D721Med (cell line): ENCODE measurements at regions not wholly inside any gene's neighbourhood (a gene's known extent, or its start where the extent isn't known, plus 50 kb on each side); places are given as distances from the start of the nearest gene placed in this dataset.

ENCODE experiments used
- DNase-seq: peaks from one replicate; pipeline ENCODE4 v3.0.0; 2011; ENCODE audit warnings: low spot score; ENCODE audit not compliant: insufficient read length
- FAIRE-seq: peaks from 2 replicates; lab custom pipeline; 2011; peaks lifted over from hg19 to GRCh38; lab: Jason Lieb, UNC
- CTCF ChIP-seq: IDR thresholded peaks from 2 replicates; pipeline ENCODE4 v1.5.1; 2012; ENCODE audit warnings: mild to moderate bottlenecking, control low read depth; ENCODE audit not compliant: insufficient read depth; ENCODE audit errors: missing control alignments

DNA sequence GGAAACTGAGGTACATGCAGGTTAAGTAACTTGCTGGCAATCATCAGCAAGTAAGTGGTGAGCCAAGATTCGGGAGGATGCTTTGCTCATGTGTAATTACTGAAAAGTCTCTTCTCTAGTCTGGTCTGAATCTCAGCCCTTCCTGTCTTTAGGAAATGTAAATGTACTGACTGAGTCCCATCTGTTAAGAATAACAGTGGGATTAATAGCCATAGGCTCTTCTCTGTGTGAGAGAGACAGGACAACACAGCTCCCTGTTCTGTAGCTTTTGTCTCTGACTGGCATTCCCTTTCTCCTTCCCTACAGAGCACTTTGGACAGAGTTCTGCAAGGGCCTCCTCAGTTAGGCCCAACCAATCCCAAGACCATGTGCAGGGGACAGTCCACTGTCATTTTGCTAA is 131.3 kb upstream of the OGFRL1 start:
- FAIRE-seq = no peak
- TF ChIP-seq CTCF = no peak
- DNase-seq = no peak

GRCh38 chr6:71164890-71165289 is 123.7 kb upstream of the OGFRL1 start:
- DNase-seq = no peak
- no peak for TF ChIP-seq CTCF
- FAIRE-seq = no peak

DNA sequence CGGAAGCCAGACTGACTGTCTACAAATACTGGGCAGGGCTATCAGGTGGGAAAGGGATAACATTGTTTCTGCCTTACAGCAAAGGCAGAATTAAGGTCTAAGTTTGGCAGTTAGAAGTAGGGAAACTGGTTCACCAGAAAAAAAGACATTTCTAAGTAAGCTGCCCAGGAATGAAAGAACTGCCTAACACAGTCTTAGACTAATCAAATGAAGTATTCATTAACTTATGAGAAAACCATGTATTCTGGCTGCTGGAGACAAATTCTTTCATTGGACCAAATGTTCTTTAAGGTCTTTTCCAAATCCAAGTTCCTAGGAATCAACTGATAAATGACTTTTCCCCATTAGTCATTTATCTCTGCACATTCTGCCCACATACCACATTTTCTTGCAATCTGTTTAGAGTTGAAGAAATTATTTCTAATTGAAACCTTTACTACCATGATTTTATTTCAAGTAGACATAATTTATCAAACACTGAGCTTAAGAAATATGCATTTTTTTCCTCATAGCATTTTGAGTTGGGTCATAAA is 120.3 kb upstream of the OGFRL1 start:
- TF ChIP-seq CTCF = no peak
- FAIRE-seq (no peak), DNase-seq (no peak)

- FAIRE-seq (no peak), DNase-seq (no peak)
- no peak for TF ChIP-seq CTCF
Measured at GRCh38 chr6:71171497-71172070, 117.0 kb upstream of the OGFRL1 start.

- TF ChIP-seq CTCF = no peak
- FAIRE-seq (no peak), DNase-seq (no peak)
Measured at GRCh38 chr6:71179249-71179885, 109.2 kb upstream of the OGFRL1 start.

DNA sequence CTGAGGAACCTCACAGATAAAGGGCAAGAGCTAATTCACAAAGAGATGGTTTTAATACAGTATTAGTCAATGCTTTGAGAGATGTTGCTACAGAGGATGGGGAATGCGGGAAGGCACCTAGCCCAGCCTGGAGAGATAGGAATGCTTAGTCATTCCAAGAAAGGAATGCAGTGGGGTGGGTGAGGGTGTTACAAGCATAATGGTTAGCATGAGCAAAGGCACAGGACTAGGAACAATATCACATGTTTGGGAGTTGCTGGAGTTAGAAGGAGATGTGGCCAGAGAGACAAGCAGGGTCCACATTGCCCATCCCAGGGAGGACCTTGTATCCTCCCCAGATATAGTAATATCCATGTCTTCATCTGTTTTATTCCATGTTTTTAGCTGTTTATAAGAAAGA is 107.0 kb upstream of the OGFRL1 start:
- no peak for TF ChIP-seq CTCF
- DNase-seq (no peak), FAIRE-seq (no peak)

DNA sequence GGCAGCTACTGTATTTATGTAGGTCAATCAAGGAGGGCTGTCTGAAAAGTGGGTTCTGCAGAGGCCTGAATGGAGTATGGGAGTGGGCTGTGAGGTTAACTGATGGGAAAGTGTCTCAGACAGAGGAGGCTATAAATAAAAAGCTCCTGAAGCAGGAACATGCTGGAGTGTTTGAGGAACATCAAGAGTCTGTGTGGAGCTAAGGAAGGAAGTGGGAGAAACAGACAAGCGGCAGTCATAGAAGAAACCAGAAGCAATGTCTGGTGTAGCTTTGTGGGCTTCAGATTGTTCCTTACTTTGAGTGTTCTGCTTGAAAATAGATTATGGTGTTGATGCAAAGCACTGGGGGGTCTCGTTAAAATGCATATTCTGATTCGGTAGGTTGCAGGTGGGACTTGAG is 101.5 kb upstream of the OGFRL1 start:
- DNase-seq = no peak
- no peak for FAIRE-seq
- no peak for TF ChIP-seq CTCF
